Right lobe of liver (tissue), 6 donors: ENCODE measurements at regions not wholly inside any gene's neighbourhood (a gene's known extent, or its start where the extent isn't known, plus 50 kb on each side); places are given as distances from the start of the nearest gene placed in this dataset.

ENCODE experiments used
- ATAC-seq, 4 donors: fragments of 200-7000 bp; cut with Tn5 transposase; one replicate each; pipeline ENCODE4 v1.9.1; 2020; ENCODE audit warnings: mild to moderate bottlenecking in 4 of 4, moderate library complexity in 4 of 4
- DNase-seq, 3 donors: peaks; one replicate each; pipeline ENCODE4 v3.0.0-alpha.2; 2020
- H3K27ac ChIP-seq, 3 donors: fragments of 200-600 bp; one replicate each; pipeline ENCODE4 v1.8.0; 2022
- H3K27me3 ChIP-seq, 2 donors: fragments of 200-600 bp; one replicate each; pipeline ENCODE4 v1.8.0; 2022
- H3K36me3 ChIP-seq, 4 donors: fragments of 200-600 bp; sonication (generic) in 1 of 4; one replicate each; pipeline versions ENCODE4 v1.5.1 to v1.8.0; 2017 to 2022; ENCODE audit warnings: control low read depth in 1 of 4
- H3K4me1 ChIP-seq, 4 donors: fragments of 200-600 bp; sonication (generic) in 1 of 4; one replicate each; pipeline versions ENCODE4 v1.5.1 to v1.8.0; 2017 to 2022; ENCODE audit warnings: control low read depth in 1 of 4
- H3K4me3 ChIP-seq, 3 donors: fragments of 200-600 bp; one replicate each; pipeline ENCODE4 v1.8.0; 2022
- H3K9me3 ChIP-seq, 4 donors: fragments of 200-600 bp; sonication (generic) in 1 of 4; one replicate each; pipeline versions ENCODE4 v1.5.1 to v1.8.0; 2017 to 2022; ENCODE audit warnings: control low read depth in 1 of 4
- CTCF ChIP-seq, 4 donors: fragments of 200-600 bp in 3 of 4; fragments of 450-650 bp in 1 of 4; IDR thresholded peaks; one replicate each; pipeline versions ENCODE4 v1.5.1 to v1.8.0; 2016 to 2022; ENCODE audit warnings: antibody characterized with exemption in 4 of 4, mild to moderate bottlenecking in 2 of 4
- POLR2A ChIP-seq: fragments of 450-650 bp; IDR thresholded peaks from one replicate; pipeline ENCODE4 v1.6.1; 2017; ENCODE audit warnings: antibody characterized with exemption, mild to moderate bottlenecking
- WGBS: methylation state at CpG from one replicate; pipeline ENCODE4 v1.1.6; 2018; ENCODE audit warnings: low coverage, low lambda C conversion rate; ENCODE audit not compliant: insufficient coverage; ENCODE audit errors: missing lambda C conversion rate; 5-methylcytosine and 5-hydroxymethylcytosine counted together
- intact Hi-C, 2 donors: fragments of 100-400 bp; cut with DNase I; formaldehyde crosslinking; loops; one replicate each; pipeline versions ENCODE4 v1.11.2 to v1.14.1; 2022
- donor health status: DM: no; HTN: yes; CAD: no.
- donor health status: DM: no; HTN: no; CAD: no.
- donor health status: DM: no; HTN: no; CAD: no.
- donor health status: DM: no; HTN: yes; CAD: no.
- donor health status: DM: no; HTN: yes; CAD: no.

- Histone ChIP-seq H3K27me3 (no peaks in the 10 kb centered on the region), H3K4me1 (peaks cover 0 to 11% (median 0%) of the 10 kb centered on the region in 4 donors), H3K4me3 (no peak overlapping the region), H3K27ac (no peak overlapping the region), H3K9me3 (no peaks in the 10 kb centered on the region), H3K36me3 (no peaks in the 10 kb centered on the region)
- DNase-seq (no peak), ATAC-seq (no peak)
- TF ChIP-seq POLR2A (no peak), CTCF (IDR thresholded peaks at IDR 0.05) (no peak)
- intact Hi-C loops, result no loop called here
- WGBS, result 97% methylated on average over 3 of the region's 6 CpGs
Measured at GRCh38 chr10:43900571-43900970, 251.9 kb upstream of the ZNF32 start.

GRCh38 chr10:43899224-43899959 is 250.7 kb upstream of the ZNF32 start:
- ATAC-seq, result no peak
- Histone ChIP-seq H3K27me3 (no peaks in the 10 kb centered on the region), H3K4me1 (peaks cover 0 to 11% (median 0%) of the 10 kb centered on the region in 4 donors), H3K9me3 (no peaks in the 10 kb centered on the region), H3K27ac (no peak overlapping the region), H3K36me3 (no peaks in the 10 kb centered on the region), H3K4me3 (no peak overlapping the region)
- no peak for TF ChIP-seq POLR2A
- TF ChIP-seq CTCF (IDR thresholded peaks at IDR 0.05), result no peak
- WGBS, result 38% methylated on average over 4 of the region's 7 CpGs
- intact Hi-C loops, result no loop called here
- DNase-seq, result no peak

- Histone ChIP-seq H3K27ac (no peak overlapping the region), H3K4me1 (peaks cover 0 to 11% (median 0%) of the 10 kb centered on the region in 4 donors), H3K27me3 (no peaks in the 10 kb centered on the region), H3K9me3 (no peaks in the 10 kb centered on the region), H3K4me3 (no peak overlapping the region), H3K36me3 (no peaks in the 10 kb centered on the region)
- DNase-seq, result no peak
- intact Hi-C loops, result no loop called here
- 60% methylated on average over 1 of the region's 4 CpGs for WGBS
- ATAC-seq, result no peak
- TF ChIP-seq POLR2A (no peak), CTCF (IDR thresholded peaks at IDR 0.05) (no peak)
Measured at GRCh38 chr10:43898592-43898991, 249.9 kb upstream of the ZNF32 start.

GRCh38 chr10:43897765-43898419 is 249.2 kb upstream of the ZNF32 start:
- ATAC-seq (no peak), DNase-seq (no peak)
- WGBS, result no CpG with 5 or more reads among the region's 9 CpGs
- no peaks in the 10 kb centered on the region for H3K9me3 ChIP-seq
- no peaks in the 10 kb centered on the region for H3K36me3 ChIP-seq
- no peak overlapping the region for H3K27ac ChIP-seq
- intact Hi-C loops, result no loop called here
- H3K27me3 ChIP-seq, result no peaks in the 10 kb centered on the region
- no peak overlapping the region for H3K4me3 ChIP-seq
- TF ChIP-seq CTCF (IDR thresholded peaks at IDR 0.05), result no peak
- no peak for TF ChIP-seq POLR2A
- H3K4me1 ChIP-seq, result peaks cover 0 to 6% (median 0%) of the 10 kb centered on the region in 4 donors
